Colonic mucosa (tissue), 4 donors: ENCODE measurements at regions not wholly inside any gene's neighbourhood (a gene's known extent, or its start where the extent isn't known, plus 50 kb on each side); places are given as distances from the start of the nearest gene placed in this dataset.

ENCODE experiments used
- DNase-seq: peaks from one replicate; pipeline ENCODE4 v3.0.0-alpha.2; 2020
- H3K27ac ChIP-seq: fragments of 200-600 bp; one replicate; pipeline ENCODE4 v1.8.0; 2021
- H3K27me3 ChIP-seq: fragments of 200-600 bp; one replicate; pipeline ENCODE4 v1.8.0; 2021
- H3K36me3 ChIP-seq: fragments of 200-600 bp; one replicate; pipeline ENCODE4 v1.8.0; 2021
- H3K4me1 ChIP-seq: fragments of 200-600 bp; one replicate; pipeline ENCODE4 v1.8.0; 2021; ENCODE audit warnings: mild to moderate bottlenecking
- H3K4me3 ChIP-seq: fragments of 200-600 bp; one replicate; pipeline ENCODE4 v1.8.0; 2021
- H3K9ac ChIP-seq, 2 donors: one replicate each; pipeline ENCODE4 v1.7.0; 2013; ENCODE audit warnings: control low read depth in 2 of 2, low read depth in 2 of 2, low read length in 2 of 2
- H3K9me3 ChIP-seq: fragments of 200-600 bp; one replicate; pipeline ENCODE4 v1.8.0; 2021
- intact Hi-C: fragments of 100-400 bp; cut with DNase I; formaldehyde crosslinking; loops from one replicate; pipeline ENCODE4 v1.14.1; 2022
- TF ChIP-seq, protein P1 (sequence below): fragments of 200-600 bp; IDR thresholded peaks from one replicate; pipeline ENCODE4 v1.8.0; 2022; ENCODE audit warnings: antibody characterized with exemption, mild to moderate bottlenecking
- donor health status: healthy.
- donor health status: DM: no; HTN: no; CAD: no.
- donor health status: DM: no; HTN: no; CAD: no.

DNA sequence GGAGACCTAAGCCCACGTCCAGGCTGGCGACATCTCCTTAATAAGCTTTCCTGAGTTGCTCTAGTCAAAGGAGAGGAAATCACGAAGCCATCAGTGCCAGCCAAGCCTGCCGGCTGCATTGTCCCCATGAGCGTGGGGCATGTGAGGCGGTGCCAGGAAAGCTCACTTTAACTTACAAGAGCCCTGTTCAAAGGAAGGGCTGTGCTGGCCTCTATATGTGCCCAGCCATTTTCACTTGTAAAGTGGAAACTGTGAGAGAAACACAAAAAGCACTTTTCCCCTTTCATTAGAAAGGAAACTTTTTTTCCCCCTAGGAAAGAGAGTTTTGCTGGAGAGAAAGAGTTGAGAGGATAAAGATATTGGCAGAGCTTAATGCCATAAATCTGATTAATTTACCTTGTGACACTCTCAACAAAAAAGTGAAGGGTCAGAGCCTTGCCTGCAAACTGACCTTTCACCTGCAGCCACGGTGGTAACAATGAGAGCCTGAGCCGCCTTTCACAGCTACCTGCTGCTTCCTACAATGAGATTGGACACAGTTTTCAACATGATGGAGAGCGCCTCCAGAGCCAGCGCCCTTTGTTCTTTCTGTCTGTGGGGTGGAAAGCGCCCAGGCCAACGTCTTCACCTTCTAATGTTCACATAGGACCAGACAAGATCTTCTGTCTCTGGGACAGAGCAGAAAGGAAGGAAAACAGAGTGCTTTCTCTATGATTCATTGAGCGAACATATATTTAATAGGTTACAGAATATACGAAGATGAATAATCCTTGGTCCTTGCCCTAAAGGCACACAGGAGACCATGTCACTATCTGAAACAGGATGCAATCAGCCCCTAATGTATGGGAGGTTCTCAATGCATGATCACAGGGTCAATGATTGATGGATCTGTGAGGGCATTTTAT, 233.1 kb upstream of the HES1 start:
- Histone ChIP-seq H3K9me3 (no peaks in the 10 kb centered on the region), H3K9ac (no peak overlapping the region), H3K4me1 (no peaks in the 10 kb centered on the region), H3K27me3 (no peaks in the 10 kb centered on the region), H3K36me3 (no peaks in the 10 kb centered on the region), H3K4me3 (no peak overlapping the region), H3K27ac (no peak overlapping the region)
- intact Hi-C loops, result no loop called here
- no peak for DNase-seq
- TF ChIP-seq, protein P1, sequence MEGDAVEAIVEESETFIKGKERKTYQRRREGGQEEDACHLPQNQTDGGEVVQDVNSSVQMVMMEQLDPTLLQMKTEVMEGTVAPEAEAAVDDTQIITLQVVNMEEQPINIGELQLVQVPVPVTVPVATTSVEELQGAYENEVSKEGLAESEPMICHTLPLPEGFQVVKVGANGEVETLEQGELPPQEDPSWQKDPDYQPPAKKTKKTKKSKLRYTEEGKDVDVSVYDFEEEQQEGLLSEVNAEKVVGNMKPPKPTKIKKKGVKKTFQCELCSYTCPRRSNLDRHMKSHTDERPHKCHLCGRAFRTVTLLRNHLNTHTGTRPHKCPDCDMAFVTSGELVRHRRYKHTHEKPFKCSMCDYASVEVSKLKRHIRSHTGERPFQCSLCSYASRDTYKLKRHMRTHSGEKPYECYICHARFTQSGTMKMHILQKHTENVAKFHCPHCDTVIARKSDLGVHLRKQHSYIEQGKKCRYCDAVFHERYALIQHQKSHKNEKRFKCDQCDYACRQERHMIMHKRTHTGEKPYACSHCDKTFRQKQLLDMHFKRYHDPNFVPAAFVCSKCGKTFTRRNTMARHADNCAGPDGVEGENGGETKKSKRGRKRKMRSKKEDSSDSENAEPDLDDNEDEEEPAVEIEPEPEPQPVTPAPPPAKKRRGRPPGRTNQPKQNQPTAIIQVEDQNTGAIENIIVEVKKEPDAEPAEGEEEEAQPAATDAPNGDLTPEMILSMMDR, result no peak

DNA sequence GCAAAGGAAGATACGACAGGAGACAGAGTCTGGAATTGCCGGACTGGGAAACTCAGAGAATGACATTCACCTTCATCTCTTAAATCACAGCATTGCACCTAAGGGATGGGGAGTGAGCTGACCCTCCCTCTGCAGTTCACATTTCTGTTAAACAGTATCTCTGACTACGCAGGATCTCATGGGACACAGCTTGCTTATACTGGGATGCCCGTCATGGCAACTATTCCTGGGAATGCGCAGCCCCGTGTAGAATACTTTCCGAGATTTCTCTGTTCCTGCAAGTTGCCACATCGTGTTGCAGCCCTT, 232.5 kb upstream of the HES1 start:
- H3K4me1 ChIP-seq, result no peaks in the 10 kb centered on the region
- no peaks in the 10 kb centered on the region for H3K27me3 ChIP-seq
- H3K9ac ChIP-seq, result no peak overlapping the region
- intact Hi-C loops, result no loop called here
- H3K9me3 ChIP-seq, result no peaks in the 10 kb centered on the region
- no peak overlapping the region for H3K4me3 ChIP-seq
- DNase-seq, result no peak
- TF ChIP-seq, protein P1, result no peak
- H3K27ac ChIP-seq, result no peak overlapping the region
- H3K36me3 ChIP-seq, result no peaks in the 10 kb centered on the region

DNA sequence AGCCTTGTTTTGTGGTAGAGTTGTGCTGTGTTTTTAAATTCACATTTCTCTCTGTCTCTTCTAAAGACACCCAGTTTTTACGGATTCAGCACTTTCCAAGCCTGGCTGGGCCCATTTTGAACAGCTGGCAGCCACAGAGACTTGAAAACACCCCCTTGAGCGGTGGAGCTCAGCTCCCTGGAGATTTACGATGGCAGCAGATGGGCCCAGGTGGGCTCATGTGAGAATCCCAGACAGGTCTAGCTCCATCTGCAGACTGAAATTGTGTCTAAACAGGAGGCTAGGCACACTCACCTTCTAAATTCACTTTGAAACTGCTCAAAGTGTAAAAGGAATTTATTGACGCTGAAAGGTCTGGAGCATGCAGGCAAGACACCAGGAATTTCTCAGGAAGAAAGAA, 232.0 kb upstream of the HES1 start:
- Histone ChIP-seq H3K4me1 (no peaks in the 10 kb centered on the region), H3K27me3 (no peaks in the 10 kb centered on the region), H3K9ac (no peak overlapping the region), H3K4me3 (no peak overlapping the region), H3K9me3 (no peaks in the 10 kb centered on the region), H3K36me3 (no peaks in the 10 kb centered on the region), H3K27ac (no peak overlapping the region)
- no peak for DNase-seq
- TF ChIP-seq, protein P1, result no peak
- intact Hi-C loops, result no loop called here

DNA sequence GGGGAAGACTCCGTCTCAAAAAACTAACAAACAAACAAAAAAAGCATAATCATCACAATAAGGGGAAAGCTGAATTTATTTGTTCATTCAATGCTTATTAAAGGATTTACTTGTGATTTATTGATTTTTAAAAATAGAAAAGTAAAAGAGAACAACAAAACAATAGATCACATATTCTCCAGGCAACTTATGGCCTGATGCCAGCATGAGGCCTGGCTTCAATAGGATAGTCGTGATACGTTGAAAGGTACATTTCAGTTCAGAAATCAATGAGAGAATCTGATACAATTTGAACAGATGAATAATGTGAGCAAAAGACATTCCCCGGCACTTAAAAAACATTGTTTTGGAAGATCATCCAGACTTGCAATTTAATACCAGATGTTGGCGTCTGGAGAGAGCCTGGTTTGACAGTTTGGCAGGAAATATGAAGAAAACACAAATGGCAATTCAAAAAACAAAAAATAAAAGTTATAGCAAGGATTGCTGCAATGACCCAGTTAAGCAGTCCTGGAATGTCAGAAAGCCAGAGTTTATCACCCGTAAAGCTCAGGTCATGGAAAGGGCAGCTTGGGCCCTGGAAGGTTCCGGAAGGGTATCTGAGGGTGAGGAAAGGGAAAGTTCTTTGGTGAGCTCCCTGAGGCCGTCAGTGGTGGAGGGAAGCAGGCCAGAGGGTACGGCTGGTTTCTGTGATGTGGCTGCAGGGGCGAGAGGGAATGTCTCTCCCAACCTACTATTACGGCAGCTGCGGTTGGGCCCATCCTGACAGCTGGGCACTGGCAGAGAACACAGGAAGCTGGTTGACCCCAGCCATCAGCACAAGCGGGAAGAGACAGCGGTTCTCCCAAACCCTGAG, 230.2 kb upstream of the HES1 start:
- TF ChIP-seq, protein P1, result no peak
- intact Hi-C loops, result no loop called here
- no peaks in the 10 kb centered on the region for H3K4me1 ChIP-seq
- DNase-seq, result no peak
- no peaks in the 10 kb centered on the region for H3K36me3 ChIP-seq
- H3K4me3 ChIP-seq, result no peak overlapping the region
- H3K27me3 ChIP-seq, result no peaks in the 10 kb centered on the region
- no peak overlapping the region for H3K27ac ChIP-seq
- H3K9ac ChIP-seq, result no peak overlapping the region
- no peaks in the 10 kb centered on the region for H3K9me3 ChIP-seq

DNA sequence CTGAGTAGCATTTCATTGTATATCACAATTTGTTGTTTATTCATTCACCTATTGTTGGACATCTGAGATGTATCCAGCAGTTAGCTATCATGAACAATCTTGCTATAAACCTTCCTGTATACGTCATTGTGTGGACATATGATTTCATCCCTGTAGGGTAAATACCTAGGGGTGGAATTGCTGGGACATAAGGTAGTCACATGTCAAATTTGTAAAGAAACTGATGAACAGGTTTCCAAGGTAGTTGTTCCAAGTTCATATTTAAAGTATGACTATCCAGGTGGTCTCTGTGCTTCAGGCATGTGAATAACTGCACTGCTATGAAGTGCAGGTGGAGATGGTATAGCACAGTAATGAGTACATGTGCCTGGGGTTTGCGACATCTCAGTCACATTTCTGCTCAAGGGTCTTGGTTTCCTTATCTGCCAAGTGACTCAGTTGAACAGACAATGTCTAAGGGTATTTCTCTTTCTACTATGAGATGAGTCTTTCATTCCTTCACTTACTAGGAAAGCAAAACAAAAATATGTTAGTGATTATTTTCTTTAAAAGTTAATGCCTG, 229.0 kb upstream of the HES1 start:
- H3K9ac ChIP-seq, result no peak overlapping the region
- DNase-seq, result no peak
- no peaks in the 10 kb centered on the region for H3K27me3 ChIP-seq
- no peaks in the 10 kb centered on the region for H3K4me1 ChIP-seq
- no peaks in the 10 kb centered on the region for H3K36me3 ChIP-seq
- H3K27ac ChIP-seq, result no peak overlapping the region
- TF ChIP-seq, protein P1, result no peak
- no peak overlapping the region for H3K4me3 ChIP-seq
- H3K9me3 ChIP-seq, result no peaks in the 10 kb centered on the region
- intact Hi-C loops, result no loop called here
